GM12878 (cell line): ENCODE measurements at regions not wholly inside any gene's neighbourhood (a gene's known extent, or its start where the extent isn't known, plus 50 kb on each side); places are given as distances from the start of the nearest gene placed in this dataset.

Experiments
- CREM ChIP-seq: IDR thresholded peaks from 2 replicates; pipeline ENCODE4 v1.6.1; 2014; ENCODE audit warnings: antibody characterized with exemption, low read depth
- CTCF ChIP-seq, 3 experiments: IDR thresholded peaks in 2 of 3; conservative IDR thresholded peaks in 1 of 3; 2 replicates each; pipeline ENCODE4 v1.5.1; 2011; ENCODE audit warnings: low read depth in 3 of 3, low read length in 3 of 3, mild to moderate bottlenecking in 3 of 3, control low read depth in 2 of 3, moderate library complexity in 2 of 3, inconsistent platforms in 1 of 3, mixed read lengths in 1 of 3; ENCODE audit not compliant: control insufficient read depth in 2 of 3, insufficient read depth in 1 of 3; ENCODE audit errors: extremely low read depth in 1 of 3
- DPF2 ChIP-seq: fragments of 450-650 bp; IDR thresholded peaks from 2 replicates; pipeline ENCODE4 v1.6.1; 2017; ENCODE audit warnings: mild to moderate bottlenecking
- KLF5 ChIP-seq: fragments of 450-650 bp; IDR thresholded peaks from 2 replicates; pipeline ENCODE4 v1.6.1; 2014; ENCODE audit warnings: mild to moderate bottlenecking; ENCODE audit not compliant: partially characterized antibody
- POLR2A ChIP-seq: IDR thresholded peaks from 2 replicates; pipeline ENCODE4 v1.6.1; 2011; ENCODE audit warnings: low read depth, mild to moderate bottlenecking, low read length
- POLR2AphosphoS5 ChIP-seq: IDR thresholded peaks from 2 replicates; pipeline ENCODE4 v1.6.1; 2011; ENCODE audit warnings: mild to moderate bottlenecking, low read length, inconsistent platforms
- SIN3A ChIP-seq: IDR thresholded peaks from 2 replicates; pipeline ENCODE4 v1.6.1; 2012; ENCODE audit warnings: low read depth, low read length, improper control_type of control experiment
- SIX5 ChIP-seq: IDR thresholded peaks from 2 replicates; pipeline ENCODE4 v1.6.1; 2011; ENCODE audit warnings: mild to moderate bottlenecking, low read depth, low read length, moderate library complexity; ENCODE audit not compliant: severe bottlenecking
- SPI1 ChIP-seq: IDR thresholded peaks from 2 replicates; pipeline ENCODE4 v1.6.1; 2011; ENCODE audit warnings: low read depth, mild to moderate bottlenecking, low read length, moderate library complexity, borderline replicate concordance; ENCODE audit not compliant: insufficient read depth
- TBL1XR1 ChIP-seq: IDR thresholded peaks from 2 replicates; pipeline ENCODE4 v1.6.1; 2012; ENCODE audit warnings: low read depth, low read length, improper control_type of control experiment
- YY1 ChIP-seq: IDR thresholded peaks from 2 replicates; pipeline ENCODE4 v1.6.1; 2011; ENCODE audit warnings: low read depth, mild to moderate bottlenecking, low read length

GRCh38 chr3:28139288-28139687 is 102.1 kb upstream of the CMC1 start:
- TF ChIP-seq DPF2, result no peak
- no peak for TF ChIP-seq POLR2AphosphoS5
- TF ChIP-seq SIX5, result no peak
- TF ChIP-seq CREM, result no peak
- no peak for TF ChIP-seq SPI1
- no peak for TF ChIP-seq YY1
- TF ChIP-seq KLF5, result no peak
- no peak for TF ChIP-seq POLR2A
- TF ChIP-seq TBL1XR1, result no peak
- no peak for TF ChIP-seq CTCF (IDR thresholded peaks at IDR 0.05 in 2 of 3, conservative IDR thresholded peaks at IDR 0.05 in 1 of 3; ENCODE audit: control insufficient read depth in 2 of 3, extremely low read depth in 1 of 3, insufficient read depth in 1 of 3, low read depth in 3 of 3, low read length in 3 of 3)
- no peak for TF ChIP-seq SIN3A
